SIG-M5 (cell line): ENCODE measurements at regions not wholly inside any gene's neighbourhood (a gene's known extent, or its start where the extent isn't known, plus 50 kb on each side); places are given as distances from the start of the nearest gene placed in this dataset.

Experiments
- DNase-seq: peaks from one replicate; lab custom pipeline; 2025; lab: John Stamatoyannopoulos, UW

- DNase-seq, result no peak
Observed at GRCh38 chr3:184659797-184660301, 52.0 kb downstream of the MAGEF1 start.

GRCh38 chr3:184658223-184658928 is 53.5 kb downstream of the MAGEF1 start:
- DNase-seq, result no peak

GRCh38 chr3:184656829-184657681 is 54.8 kb downstream of the MAGEF1 start:
- DNase-seq, result no peak

GRCh38 chr3:184656458-184656828 is 55.4 kb downstream of the MAGEF1 start:
- no peak for DNase-seq

- DNase-seq, result no peak
Observed at GRCh38 chr3:184655597-184655996, 56.3 kb downstream of the MAGEF1 start.

- no peak for DNase-seq
Observed at GRCh38 chr3:184654375-184654774, 57.5 kb downstream of the MAGEF1 start.

- DNase-seq, result no peak
Observed at GRCh38 chr3:184652465-184652864, 59.4 kb downstream of the MAGEF1 start.

- DNase-seq, result no peak
Observed at GRCh38 chr3:184651904-184652303, 60.0 kb downstream of the MAGEF1 start.

- no peak for DNase-seq
Observed at GRCh38 chr3:184648636-184649035, 63.2 kb downstream of the MAGEF1 start.

GRCh38 chr3:184647405-184647936 is 64.4 kb downstream of the MAGEF1 start:
- DNase-seq, result no peak

GRCh38 chr3:184645336-184645735 is 66.5 kb downstream of the MAGEF1 start:
- DNase-seq, result no peak

- DNase-seq, result no peak
Observed at GRCh38 chr3:184643442-184643841, 68.4 kb downstream of the MAGEF1 start.

- DNase-seq, result no peak
Observed at GRCh38 chr3:184642631-184643285, 69.1 kb downstream of the MAGEF1 start.

GRCh38 chr3:184641430-184641829 is 70.4 kb downstream of the MAGEF1 start:
- DNase-seq, result no peak

- DNase-seq, result no peak
Observed at GRCh38 chr3:184639351-184639750, 72.5 kb downstream of the MAGEF1 start.

GRCh38 chr3:184637705-184638104 is 74.2 kb downstream of the MAGEF1 start:
- peak; percentile 66 for DNase-seq

GRCh38 chr3:184636741-184637316 is 75.0 kb downstream of the MAGEF1 start:
- DNase-seq, result peak; percentile 30

- no peak for DNase-seq
Observed at GRCh38 chr3:184635774-184636173, 74.2 kb downstream of the EPHB3 start.

GRCh38 chr3:184635126-184635525 is 73.5 kb downstream of the EPHB3 start:
- no peak for DNase-seq

GRCh38 chr3:184633237-184633579 is 71.6 kb downstream of the EPHB3 start:
- DNase-seq, result no peak

- DNase-seq, result no peak
Observed at GRCh38 chr3:184632551-184633236, 71.1 kb downstream of the EPHB3 start.
